CD4-positive, alpha-beta T cell (primary cell): ENCODE measurements at regions not wholly inside any gene's neighbourhood (a gene's known extent, or its start where the extent isn't known, plus 50 kb on each side); places are given as distances from the start of the nearest gene placed in this dataset.

Experiments used
- ATAC-seq: fragments of 200-7000 bp; cut with Tn5 transposase; one replicate; pipeline ENCODE4 v1.10.0; 2022; ENCODE audit warnings: mild to moderate bottlenecking; ENCODE audit not compliant: poor library complexity
- CTCF ChIA-PET: fragments of 350-600 bp; sonication (Branson Sonifier 250); formaldehyde crosslinking; loops from one replicate; lab custom pipeline; 2021; ENCODE audit warnings: antibody characterized with exemption, inconsistent platforms; lab: Charles Lee
- POLR2A ChIA-PET: fragments of 350-600 bp; sonication (Branson Sonifier 250); formaldehyde crosslinking; loops from one replicate; lab custom pipeline; 2021; ENCODE audit warnings: antibody characterized with exemption, inconsistent platforms; lab: Charles Lee
- DNase-seq, 14 experiments: peaks; one replicate each; pipeline ENCODE4 v3.0.0-alpha.2; 2013 to 2020; ENCODE audit warnings: mixed read lengths in 2 of 14
- H3K27ac ChIP-seq, 2 donors: one replicate each; pipeline versions ENCODE4 v1.5.1 to v1.7.0; 2013; ENCODE audit warnings: low read length in 2 of 2, low read depth in 1 of 2, mild to moderate bottlenecking in 1 of 2
- H3K27me3 ChIP-seq, 2 experiments: 1 replicate in 1 of 2; 2 replicates in 1 of 2; pipeline versions ENCODE4 v1.6.1 to v1.7.0; 2013; ENCODE audit warnings: low read length in 2 of 2, control low read depth in 1 of 2, mild to moderate bottlenecking in 1 of 2, moderate library complexity in 1 of 2; ENCODE audit not compliant: insufficient read depth in 2 of 2, control insufficient read depth in 1 of 2
- H3K36me3 ChIP-seq: one replicate; pipeline ENCODE4 v1.6.1; 2013; ENCODE audit warnings: low read length, control low read depth; ENCODE audit not compliant: insufficient read depth
- H3K4me1 ChIP-seq: one replicate; pipeline ENCODE4 v1.6.1; 2013; ENCODE audit warnings: low read length, control low read depth; ENCODE audit not compliant: insufficient read depth
- H3K4me3 ChIP-seq: one replicate; pipeline ENCODE4 v1.5.1; 2013; ENCODE audit warnings: mild to moderate bottlenecking, low read length, moderate library complexity
- H3K9me3 ChIP-seq, 2 experiments: 1 replicate in 1 of 2; 2 replicates in 1 of 2; pipeline versions ENCODE4 v1.6.1 to v1.7.0; 2013; ENCODE audit warnings: low read length in 2 of 2, mild to moderate bottlenecking in 2 of 2, control low read depth in 1 of 2, moderate library complexity in 1 of 2; ENCODE audit not compliant: control insufficient read depth in 1 of 2, insufficient read depth in 1 of 2
- H3K27ac Mint-ChIP-seq: one replicate; pipeline ENCODE4 v1.8.0; 2020; ENCODE audit warnings: mixed read lengths
- H3K27me3 Mint-ChIP-seq: one replicate; pipeline ENCODE4 v1.8.0; 2021; ENCODE audit warnings: mixed read lengths
- H3K36me3 Mint-ChIP-seq: one replicate; pipeline ENCODE4 v1.8.0; 2021; ENCODE audit warnings: low read depth, mixed read lengths
- H3K4me1 Mint-ChIP-seq: one replicate; pipeline ENCODE4 v1.8.0; 2021; ENCODE audit warnings: low read depth, mixed read lengths
- H3K4me3 Mint-ChIP-seq: one replicate; pipeline ENCODE4 v1.8.0; 2020; ENCODE audit warnings: mild to moderate bottlenecking, mixed read lengths
- H3K9me3 Mint-ChIP-seq: one replicate; pipeline ENCODE4 v1.8.0; 2020; ENCODE audit warnings: mixed read lengths
- CTCF ChIP-seq: fragments of 200-600 bp; IDR thresholded peaks from one replicate; pipeline ENCODE4 v1.8.0; 2022; ENCODE audit warnings: antibody characterized with exemption, mild to moderate bottlenecking
- intact Hi-C, 2 experiments: fragments of 100-400 bp; cut with DNase I in 1 of 2; cut with micrococcal nuclease in 1 of 2; formaldehyde crosslinking; loops; one replicate each; pipeline versions ENCODE4 v1.15.1 to v1.9.0; 2023 to 2025; cut with DNase I, micrococcal nuclease

GRCh38 chr2:221897718-221898117, 325.6 kb upstream of the EPHA4 start:
- intact Hi-C loops = no loop called here
- Mint-ChIP-seq H3K27me3 (no peaks in the 10 kb centered on the region), H3K4me3 (no peak overlapping the region), H3K4me1 (no peaks in the 10 kb centered on the region), H3K9me3 (peaks cover 4% of the 10 kb centered on the region), H3K27ac (no peak overlapping the region), H3K36me3 (no peaks in the 10 kb centered on the region)
- ChIA-PET CTCF (no interaction called here), POLR2A (no interaction called here)
- peaks cover 0 to 11% of the 10 kb centered on the region in 2 experiments for H3K9me3 ChIP-seq
- H3K36me3 ChIP-seq = no peaks in the 10 kb centered on the region
- no peak for DNase-seq
- H3K27me3 ChIP-seq = no peaks in the 10 kb centered on the region
- H3K27ac ChIP-seq = no peak overlapping the region
- H3K4me1 ChIP-seq = no peaks in the 10 kb centered on the region
- no peak for TF ChIP-seq CTCF
- no peak overlapping the region for H3K4me3 ChIP-seq
- no peak for ATAC-seq

DNA sequence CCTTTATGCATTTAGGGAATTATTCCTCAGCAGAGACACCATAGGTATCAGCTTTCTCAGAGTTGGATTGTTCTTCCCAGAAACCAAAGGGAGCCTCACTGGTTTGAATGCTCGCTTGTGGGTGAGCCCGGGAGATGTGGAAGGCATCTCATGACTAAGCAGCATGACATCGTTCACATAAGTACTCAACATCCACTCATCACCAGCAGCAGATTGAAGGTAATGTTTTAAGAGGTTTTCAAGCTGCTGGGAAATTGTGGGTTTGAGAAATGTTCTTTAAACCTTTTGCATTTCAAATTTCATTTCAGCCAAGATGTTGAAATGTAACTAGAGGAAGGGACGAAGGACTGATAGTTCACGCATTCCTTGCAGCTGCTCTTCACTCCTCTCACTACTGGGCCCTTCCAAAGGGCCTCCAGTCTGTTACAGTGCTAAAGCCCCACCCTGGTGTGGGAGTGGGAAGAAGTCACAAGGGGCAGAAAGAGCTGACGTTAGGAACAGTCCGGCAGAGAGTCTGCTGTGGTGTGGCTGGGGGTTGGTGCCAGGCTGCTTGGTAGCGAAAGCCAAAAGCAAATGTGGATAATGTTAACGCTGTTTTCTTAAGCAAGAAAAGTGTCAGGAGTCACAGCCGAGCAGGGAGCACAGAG, 324.5 kb upstream of the EPHA4 start:
- CTCF ChIA-PET = no interaction called here
- no peaks in the 10 kb centered on the region for H3K36me3 Mint-ChIP-seq
- Histone ChIP-seq H3K4me1 (no peaks in the 10 kb centered on the region), H3K27ac (no peak overlapping the region), H3K36me3 (no peaks in the 10 kb centered on the region), H3K4me3 (no peak overlapping the region), H3K9me3 (peaks cover 0 to 11% of the 10 kb centered on the region in 2 experiments), H3K27me3 (no peaks in the 10 kb centered on the region)
- no peak overlapping the region for H3K4me3 Mint-ChIP-seq
- TF ChIP-seq CTCF = no peak
- peaks cover 4% of the 10 kb centered on the region for H3K9me3 Mint-ChIP-seq
- H3K27me3 Mint-ChIP-seq = no peaks in the 10 kb centered on the region
- POLR2A ChIA-PET = no interaction called here
- intact Hi-C loops = no loop called here
- ATAC-seq (no peak), DNase-seq (no peak)
- H3K4me1 Mint-ChIP-seq = no peaks in the 10 kb centered on the region
- H3K27ac Mint-ChIP-seq = no peak overlapping the region

DNA sequence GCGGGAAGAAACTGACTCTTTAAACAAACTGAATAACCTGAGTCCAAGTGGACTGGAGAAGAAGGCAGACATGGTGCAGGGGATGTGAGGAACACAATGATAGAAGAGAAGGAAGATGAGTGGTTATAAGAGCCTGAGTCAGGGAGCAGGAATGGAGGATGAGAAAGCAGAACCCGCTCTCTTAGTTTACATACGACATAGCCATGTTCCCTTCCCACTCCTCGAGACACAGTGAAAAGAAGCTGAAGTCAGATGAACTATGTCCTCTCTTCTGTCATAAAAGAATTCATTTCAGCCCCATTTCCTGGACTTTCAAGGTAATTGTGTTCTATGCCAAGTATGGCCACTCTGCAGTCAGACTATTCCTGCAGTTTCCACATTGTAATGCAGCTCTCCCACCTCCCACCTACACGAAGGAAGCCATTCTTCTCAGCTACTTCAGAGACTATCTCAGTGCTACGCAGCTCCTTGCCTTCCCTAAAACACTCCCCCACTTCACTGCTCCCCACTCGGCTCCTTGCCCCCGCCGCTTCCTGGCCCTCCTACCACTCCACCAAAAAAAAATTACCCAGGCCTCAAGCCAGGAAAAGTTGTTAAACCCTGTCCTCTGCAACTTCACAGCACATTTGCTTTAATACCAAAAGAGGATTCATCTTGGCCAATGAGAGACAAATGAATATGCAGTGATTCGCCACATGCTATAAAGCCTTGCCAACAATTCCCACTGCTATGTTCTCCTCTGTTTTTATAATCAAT, 323.4 kb upstream of the EPHA4 start:
- no peak overlapping the region for H3K4me3 Mint-ChIP-seq
- Histone ChIP-seq H3K4me3 (no peak overlapping the region), H3K27me3 (no peaks in the 10 kb centered on the region), H3K36me3 (no peaks in the 10 kb centered on the region), H3K9me3 (peaks cover 0 to 11% of the 10 kb centered on the region in 2 experiments), H3K27ac (no peak overlapping the region), H3K4me1 (no peaks in the 10 kb centered on the region)
- H3K4me1 Mint-ChIP-seq = no peaks in the 10 kb centered on the region
- ChIA-PET POLR2A (no interaction called here), CTCF (no interaction called here)
- DNase-seq (no peak), ATAC-seq (no peak)
- no peak overlapping the region for H3K27ac Mint-ChIP-seq
- no peak for TF ChIP-seq CTCF
- no peaks in the 10 kb centered on the region for H3K36me3 Mint-ChIP-seq
- H3K27me3 Mint-ChIP-seq = no peaks in the 10 kb centered on the region
- H3K9me3 Mint-ChIP-seq = peaks cover 4% of the 10 kb centered on the region
- intact Hi-C loops = no loop called here
